Peyer's patch (tissue), 4 donors: ENCODE measurements at regions not wholly inside any gene's neighbourhood (a gene's known extent, or its start where the extent isn't known, plus 50 kb on each side); places are given as distances from the start of the nearest gene placed in this dataset.

Experiments
- CTCF ChIP-seq, 6 experiments: fragments of 450-650 bp in 4 of 6; fragments of 200-600 bp in 2 of 6; sonication (generic) in 1 of 6; IDR thresholded peaks; one replicate each; pipeline ENCODE4 v1.5.1; 2017 to 2019; ENCODE audit warnings: antibody characterized with exemption in 6 of 6, mild to moderate bottlenecking in 3 of 6, moderate library complexity in 1 of 6
- POLR2A ChIP-seq, 2 donors: fragments of 450-650 bp; IDR thresholded peaks; one replicate each; pipeline ENCODE4 v1.5.1; 2017; ENCODE audit warnings: antibody characterized with exemption in 2 of 2, mild to moderate bottlenecking in 2 of 2, moderate library complexity in 2 of 2

GRCh38 chr15:21267671-21268395 is 172.5 kb downstream of the POTEB3 start:
- TF ChIP-seq CTCF (IDR thresholded peaks at IDR 0.05) (no peak), POLR2A (IDR thresholded peaks at IDR 0.05) (no peak)
